ENCODE measurements at regions not wholly inside any gene's neighbourhood (a gene's known extent, or its start where the extent isn't known, plus 50 kb on each side); places are given as distances from the start of the nearest gene placed in this dataset.

DNA sequence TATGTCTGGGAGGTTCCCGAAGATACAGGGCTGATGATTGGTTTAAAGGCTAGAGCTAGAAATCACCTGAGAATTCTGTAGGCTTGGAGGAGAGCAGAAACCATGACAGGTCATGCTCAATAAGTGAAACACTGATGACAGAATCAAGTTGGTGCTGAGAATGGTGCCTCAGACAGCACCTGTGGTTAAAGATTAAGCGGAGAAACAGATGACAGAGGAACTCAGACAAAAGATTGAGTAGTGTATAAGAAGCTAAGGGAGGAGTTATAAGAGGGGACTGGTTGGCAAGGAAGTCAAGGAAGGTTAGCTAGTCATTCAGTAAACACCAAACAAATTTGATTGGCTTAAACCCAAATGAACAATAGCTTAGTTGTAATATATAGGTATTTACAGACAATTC is 385.4 kb upstream of the CNKSR2 start:
- TF ChIP-seq, protein P1, sequence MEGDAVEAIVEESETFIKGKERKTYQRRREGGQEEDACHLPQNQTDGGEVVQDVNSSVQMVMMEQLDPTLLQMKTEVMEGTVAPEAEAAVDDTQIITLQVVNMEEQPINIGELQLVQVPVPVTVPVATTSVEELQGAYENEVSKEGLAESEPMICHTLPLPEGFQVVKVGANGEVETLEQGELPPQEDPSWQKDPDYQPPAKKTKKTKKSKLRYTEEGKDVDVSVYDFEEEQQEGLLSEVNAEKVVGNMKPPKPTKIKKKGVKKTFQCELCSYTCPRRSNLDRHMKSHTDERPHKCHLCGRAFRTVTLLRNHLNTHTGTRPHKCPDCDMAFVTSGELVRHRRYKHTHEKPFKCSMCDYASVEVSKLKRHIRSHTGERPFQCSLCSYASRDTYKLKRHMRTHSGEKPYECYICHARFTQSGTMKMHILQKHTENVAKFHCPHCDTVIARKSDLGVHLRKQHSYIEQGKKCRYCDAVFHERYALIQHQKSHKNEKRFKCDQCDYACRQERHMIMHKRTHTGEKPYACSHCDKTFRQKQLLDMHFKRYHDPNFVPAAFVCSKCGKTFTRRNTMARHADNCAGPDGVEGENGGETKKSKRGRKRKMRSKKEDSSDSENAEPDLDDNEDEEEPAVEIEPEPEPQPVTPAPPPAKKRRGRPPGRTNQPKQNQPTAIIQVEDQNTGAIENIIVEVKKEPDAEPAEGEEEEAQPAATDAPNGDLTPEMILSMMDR (IDR thresholded peaks at IDR 0.05; ENCODE audit: low read depth, low read length), result no peak
- TF ChIP-seq EZH2phosphoT487 (IDR thresholded peaks at IDR 0.05; ENCODE audit: low read depth), result no peak
